ENCODE measurements at regions not wholly inside any gene's neighbourhood (a gene's known extent, or its start where the extent isn't known, plus 50 kb on each side); places are given as distances from the start of the nearest gene placed in this dataset.

- Histone ChIP-seq H3K27ac (no peak overlapping the region), H3K79me2 (no peaks in the 10 kb centered on the region), H4K20me1 (ENCODE audit: insufficient read depth, poor library complexity, severe bottlenecking) (no peaks in the 10 kb centered on the region), H3K4me3 (no peak overlapping the region), H2AFZ (no peak overlapping the region), H3K36me3 (replicated peaks; ENCODE audit: insufficient read depth, low read depth) (no peaks in the 10 kb centered on the region), H3K9me2 (replicated peaks; ENCODE audit: insufficient read depth) (no peaks in the 10 kb centered on the region), H3K4me2 (no peak overlapping the region), H3K4me1 (ENCODE audit: insufficient read depth) (no peaks in the 10 kb centered on the region), H3K27me3 (no peaks in the 10 kb centered on the region), H3K9me3 (ENCODE audit: low read depth) (no peaks in the 10 kb centered on the region)
- no peak for DNase-seq (ENCODE audit: low spot score)
- 76% methylated on average over 8 of the region's 8 CpGs for WGBS (ENCODE audit: low lambda C conversion rate, missing lambda C conversion rate)
- TF ChIP-seq CTCF (IDR thresholded peaks at IDR 0.05; ENCODE audit: poor library complexity) (no peak), EZH2 (IDR thresholded peaks at IDR 0.05; ENCODE audit: borderline replicate concordance) (no peak), EZH2phosphoT487 (IDR thresholded peaks at IDR 0.05; ENCODE audit: low read depth, severe bottlenecking, unreplicated experiment) (no peak)
These were observed 140.5 kb downstream of the INHBB start for GRCh38 chr2:120486441-120486840.

- 87% methylated on average over 11 of the region's 11 CpGs for WGBS (ENCODE audit: low lambda C conversion rate, missing lambda C conversion rate)
- H3K4me3 ChIP-seq: no peak overlapping the region
- no peaks in the 10 kb centered on the region for H3K79me2 ChIP-seq
- DNase-seq (ENCODE audit: low spot score): peak; percentile 31
- H3K4me2 ChIP-seq: no peak overlapping the region
- H4K20me1 ChIP-seq (ENCODE audit: insufficient read depth, poor library complexity, severe bottlenecking): no peaks in the 10 kb centered on the region
- no peaks in the 10 kb centered on the region for H3K9me2 ChIP-seq (replicated peaks; ENCODE audit: insufficient read depth)
- no peaks in the 10 kb centered on the region for H3K27me3 ChIP-seq
- no peaks in the 10 kb centered on the region for H3K4me1 ChIP-seq (ENCODE audit: insufficient read depth)
- no peak overlapping the region for H2AFZ ChIP-seq
- H3K27ac ChIP-seq: no peak overlapping the region
- no peaks in the 10 kb centered on the region for H3K36me3 ChIP-seq (replicated peaks; ENCODE audit: insufficient read depth, low read depth)
- no peaks in the 10 kb centered on the region for H3K9me3 ChIP-seq (ENCODE audit: low read depth)
- TF ChIP-seq EZH2phosphoT487 (IDR thresholded peaks at IDR 0.05; ENCODE audit: low read depth, severe bottlenecking, unreplicated experiment) (no peak), EZH2 (IDR thresholded peaks at IDR 0.05; ENCODE audit: borderline replicate concordance) (no peak), CTCF (IDR thresholded peaks at IDR 0.05; ENCODE audit: poor library complexity) (no peak)
These were observed 141.0 kb downstream of the INHBB start for GRCh38 chr2:120486946-120487345.

GRCh38 chr2:120488531-120488930 lies 142.6 kb downstream of the INHBB start:
- no peak overlapping the region for H3K4me2 ChIP-seq
- H2AFZ ChIP-seq: no peak overlapping the region
- no peak for DNase-seq (ENCODE audit: low spot score)
- 78% methylated on average over 6 of the region's 6 CpGs for WGBS (ENCODE audit: low lambda C conversion rate, missing lambda C conversion rate)
- H3K36me3 ChIP-seq (replicated peaks; ENCODE audit: insufficient read depth, low read depth): no peaks in the 10 kb centered on the region
- no peaks in the 10 kb centered on the region for H3K79me2 ChIP-seq
- H3K4me3 ChIP-seq: no peak overlapping the region
- no peaks in the 10 kb centered on the region for H3K4me1 ChIP-seq (ENCODE audit: insufficient read depth)
- no peaks in the 10 kb centered on the region for H3K9me2 ChIP-seq (replicated peaks; ENCODE audit: insufficient read depth)
- no peak for TF ChIP-seq EZH2phosphoT487 (IDR thresholded peaks at IDR 0.05; ENCODE audit: low read depth, severe bottlenecking, unreplicated experiment)
- no peak for TF ChIP-seq EZH2 (IDR thresholded peaks at IDR 0.05; ENCODE audit: borderline replicate concordance)
- no peak for TF ChIP-seq CTCF (IDR thresholded peaks at IDR 0.05; ENCODE audit: poor library complexity)
- no peaks in the 10 kb centered on the region for H3K27me3 ChIP-seq
- H3K9me3 ChIP-seq (ENCODE audit: low read depth): no peaks in the 10 kb centered on the region
- H4K20me1 ChIP-seq (ENCODE audit: insufficient read depth, poor library complexity, severe bottlenecking): no peaks in the 10 kb centered on the region
- H3K27ac ChIP-seq: no peak overlapping the region

- Histone ChIP-seq H3K27ac (no peak overlapping the region), H3K4me1 (ENCODE audit: insufficient read depth) (no peaks in the 10 kb centered on the region), H3K4me2 (no peak overlapping the region), H3K4me3 (no peak overlapping the region), H3K9me3 (ENCODE audit: low read depth) (no peaks in the 10 kb centered on the region), H2AFZ (no peak overlapping the region), H3K9me2 (replicated peaks; ENCODE audit: insufficient read depth) (no peaks in the 10 kb centered on the region), H3K36me3 (replicated peaks; ENCODE audit: insufficient read depth, low read depth) (no peaks in the 10 kb centered on the region), H4K20me1 (ENCODE audit: insufficient read depth, poor library complexity, severe bottlenecking) (no peaks in the 10 kb centered on the region), H3K27me3 (no peaks in the 10 kb centered on the region), H3K79me2 (no peaks in the 10 kb centered on the region)
- WGBS (ENCODE audit: low lambda C conversion rate, missing lambda C conversion rate): 73% methylated on average over 7 of the region's 7 CpGs
- no peak for DNase-seq (ENCODE audit: low spot score)
- TF ChIP-seq CTCF (IDR thresholded peaks at IDR 0.05; ENCODE audit: poor library complexity) (no peak), EZH2phosphoT487 (IDR thresholded peaks at IDR 0.05; ENCODE audit: low read depth, severe bottlenecking, unreplicated experiment) (no peak), EZH2 (IDR thresholded peaks at IDR 0.05; ENCODE audit: borderline replicate concordance) (no peak)
These were observed 143.1 kb downstream of the INHBB start for GRCh38 chr2:120489023-120489422.

All from hepatocyte (in vitro differentiated cells).